ENCODE measurements at regions not wholly inside any gene's neighbourhood (a gene's known extent, or its start where the extent isn't known, plus 50 kb on each side); places are given as distances from the start of the nearest gene placed in this dataset.

- in situ Hi-C loops (cut with HindIII; ENCODE audit: low sequenced_read_pairs): no loop called here
Observed at GRCh38 chr10:2746638-2747037, 320.7 kb upstream of the PFKP start.

DNA sequence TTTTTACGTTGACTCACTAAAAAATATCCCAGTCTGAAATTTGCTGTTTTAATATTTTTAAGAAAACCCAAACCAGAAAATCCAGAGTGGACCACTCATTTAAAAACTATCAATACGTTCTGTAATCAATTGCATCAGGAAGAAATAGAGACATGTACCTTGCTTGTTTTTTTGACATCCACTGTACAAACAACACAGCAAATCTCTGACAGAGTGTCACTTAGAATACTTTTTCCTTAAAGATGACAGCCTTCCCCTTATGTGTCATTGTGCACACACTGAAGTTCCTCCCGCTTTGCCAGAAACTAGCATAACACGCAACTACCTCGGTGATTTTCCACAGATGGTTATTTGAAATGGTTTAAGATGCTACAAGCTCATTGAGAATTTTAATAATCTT, 321.7 kb upstream of the PFKP start:
- in situ Hi-C loops (cut with HindIII; ENCODE audit: low sequenced_read_pairs): no loop called here

- in situ Hi-C loops (cut with HindIII; ENCODE audit: low sequenced_read_pairs): no loop called here
Observed at GRCh38 chr10:2744547-2745200, 322.7 kb upstream of the PFKP start.

- in situ Hi-C loops (cut with HindIII; ENCODE audit: low sequenced_read_pairs): no loop called here
Observed at GRCh38 chr10:2734603-2735002, 332.7 kb upstream of the PFKP start.

DNA sequence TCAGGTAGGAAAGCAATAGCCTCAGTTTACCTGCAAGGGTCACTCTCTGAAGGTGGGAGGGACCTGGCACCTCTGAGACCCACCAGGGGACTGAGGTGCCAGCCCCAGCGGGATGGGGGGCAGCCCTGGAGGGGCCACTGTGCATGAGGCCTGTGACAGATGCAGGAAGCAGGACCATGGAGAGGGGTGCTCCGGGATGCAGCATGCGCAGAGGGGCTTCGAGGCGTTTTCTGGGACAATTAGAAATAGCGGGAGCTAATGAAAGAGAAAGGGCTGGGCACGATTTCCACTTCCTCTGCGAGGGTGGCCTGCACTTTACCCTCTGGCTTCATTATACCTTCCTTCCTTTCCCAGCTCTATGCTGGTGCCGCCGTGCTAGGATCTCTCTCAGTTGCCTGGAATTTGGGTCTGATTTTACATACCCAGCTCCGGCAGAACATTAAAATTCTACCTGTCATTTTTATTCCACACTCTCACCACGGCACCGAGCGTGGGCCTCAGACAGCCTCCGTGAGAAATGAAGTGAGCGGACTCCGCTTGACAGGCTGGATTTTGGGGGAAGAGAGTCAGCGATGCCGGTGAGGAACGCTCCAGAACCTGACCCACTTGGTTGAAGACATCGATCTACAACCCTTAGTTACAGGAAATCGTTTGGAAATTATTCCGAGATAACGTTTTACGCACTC, 333.9 kb upstream of the PFKP start:
- in situ Hi-C loops (cut with HindIII; ENCODE audit: low sequenced_read_pairs): no loop called here

- in situ Hi-C loops (cut with HindIII; ENCODE audit: low sequenced_read_pairs): no loop called here
Observed at GRCh38 chr10:2731940-2732339, 335.4 kb upstream of the PFKP start.

- in situ Hi-C loops (cut with HindIII; ENCODE audit: low sequenced_read_pairs): no loop called here
Observed at GRCh38 chr10:2729197-2729596, 338.2 kb upstream of the PFKP start.

GRCh38 chr10:2728087-2728486, 339.3 kb upstream of the PFKP start:
- in situ Hi-C loops (cut with HindIII; ENCODE audit: low sequenced_read_pairs): no loop called here

DNA sequence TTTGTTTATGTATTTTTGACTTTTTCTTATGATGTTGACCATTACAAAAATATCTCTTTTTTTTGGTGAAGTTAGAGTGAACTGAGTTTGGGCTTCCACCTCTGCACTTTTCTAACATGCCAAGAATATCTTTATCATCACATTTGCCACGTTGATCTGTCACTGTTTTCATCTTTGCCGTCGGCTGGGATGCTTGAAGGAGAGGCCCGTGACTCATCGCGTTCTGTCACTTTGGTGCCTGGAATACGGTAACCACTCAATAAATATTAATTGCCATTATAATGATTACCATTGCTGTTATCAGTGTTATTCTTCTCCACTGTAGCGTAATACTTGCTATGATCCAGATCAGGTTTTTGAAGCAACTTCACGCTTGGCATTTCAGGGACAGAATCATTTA, 350.8 kb upstream of the PFKP start:
- in situ Hi-C loops (cut with HindIII; ENCODE audit: low sequenced_read_pairs): no loop called here

- in situ Hi-C loops (cut with HindIII; ENCODE audit: low sequenced_read_pairs): no loop called here
Observed at GRCh38 chr10:2714597-2714996, 352.8 kb upstream of the PFKP start.

DNA sequence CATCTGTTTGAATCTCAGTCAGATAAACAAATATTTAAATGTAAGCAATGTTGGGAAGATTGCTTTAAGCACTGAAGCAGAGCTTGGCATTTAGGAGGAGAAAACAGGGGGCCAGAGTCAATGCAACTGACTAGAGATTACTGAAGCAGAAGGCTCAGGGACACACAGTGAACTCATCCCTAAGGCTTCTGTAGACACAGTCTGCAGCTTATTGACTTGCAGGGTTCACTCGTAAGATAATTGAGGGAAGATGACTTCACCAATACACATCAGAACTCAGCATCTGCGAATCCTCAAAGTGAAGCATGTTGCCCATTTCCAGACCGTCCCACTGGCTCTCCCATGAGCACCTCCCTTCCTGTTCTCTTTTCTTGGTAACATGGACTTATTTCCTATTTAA, 363.4 kb upstream of the PFKP start:
- in situ Hi-C loops (cut with HindIII; ENCODE audit: low sequenced_read_pairs): no loop called here

GRCh38 chr10:2701802-2702201, 365.5 kb upstream of the PFKP start:
- in situ Hi-C loops (cut with HindIII; ENCODE audit: low sequenced_read_pairs): no loop called here

DNA sequence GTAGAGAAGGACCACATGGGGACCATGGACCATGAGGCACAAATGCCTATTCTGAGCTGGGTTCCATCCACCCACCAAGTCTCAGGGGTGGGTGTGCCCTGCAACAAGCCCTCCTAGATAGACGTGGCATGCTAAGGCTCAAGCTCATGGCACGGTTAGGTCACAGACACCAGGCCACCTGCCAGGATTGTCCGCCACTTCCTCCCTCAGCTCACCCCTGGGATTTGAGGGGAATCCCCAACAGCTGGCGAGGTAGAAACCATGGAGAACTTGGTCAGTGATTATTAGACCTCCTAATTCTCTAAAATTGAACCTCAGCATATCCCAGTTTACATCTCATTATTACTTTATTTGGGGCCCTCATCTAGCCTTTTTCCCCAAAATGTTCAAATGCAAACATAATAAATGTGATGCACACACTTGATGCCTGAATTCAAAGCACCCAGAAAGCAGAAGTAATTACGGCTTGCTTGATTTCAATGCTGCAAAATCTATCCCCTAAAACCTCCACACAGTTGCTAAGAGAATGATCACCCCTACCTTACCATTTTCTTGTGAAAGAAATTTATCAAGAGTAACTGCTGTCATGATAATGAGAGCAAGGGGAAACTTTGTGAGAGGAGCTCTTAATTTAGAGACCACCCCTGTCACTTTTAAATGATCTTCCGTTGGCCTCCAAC, 366.6 kb upstream of the PFKP start:
- in situ Hi-C loops (cut with HindIII; ENCODE audit: low sequenced_read_pairs): no loop called here

GRCh38 chr10:2688958-2689357, 378.4 kb upstream of the PFKP start:
- in situ Hi-C loops (cut with HindIII; ENCODE audit: low sequenced_read_pairs): no loop called here

DNA sequence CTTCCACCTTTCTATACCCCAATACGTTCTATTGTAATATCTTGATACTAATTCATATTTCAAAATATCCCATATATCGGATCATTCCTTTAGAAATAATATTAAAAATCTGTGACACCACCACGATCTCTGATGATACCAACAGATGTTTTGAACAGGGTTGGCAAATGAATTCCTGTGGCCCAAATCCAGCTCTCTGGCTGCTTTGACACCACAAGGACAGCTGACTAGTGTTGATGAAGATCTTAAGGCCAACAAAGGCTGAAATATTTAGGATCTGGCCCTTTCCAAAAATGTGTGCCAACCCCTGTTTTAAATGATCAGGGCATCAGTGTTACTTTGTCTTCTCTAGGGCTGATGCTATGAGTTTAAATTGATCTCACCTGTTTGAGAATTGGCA, 380.7 kb upstream of the PFKP start:
- in situ Hi-C loops (cut with HindIII; ENCODE audit: low sequenced_read_pairs): no loop called here

GRCh38 chr10:2682491-2682890, 384.9 kb upstream of the PFKP start:
- in situ Hi-C loops (cut with HindIII; ENCODE audit: low sequenced_read_pairs): no loop called here

- in situ Hi-C loops (cut with HindIII; ENCODE audit: low sequenced_read_pairs): no loop called here
Observed at GRCh38 chr10:2681891-2682290, 385.5 kb upstream of the PFKP start.

- in situ Hi-C loops (cut with HindIII; ENCODE audit: low sequenced_read_pairs): no loop called here
Observed at GRCh38 chr10:2680821-2681220, 386.5 kb upstream of the PFKP start.

GRCh38 chr10:2679646-2680045, 387.7 kb upstream of the PFKP start:
- in situ Hi-C loops (cut with HindIII; ENCODE audit: low sequenced_read_pairs): no loop called here

GRCh38 chr10:2676455-2676854, 390.9 kb upstream of the PFKP start:
- in situ Hi-C loops (cut with HindIII; ENCODE audit: low sequenced_read_pairs): no loop called here

- in situ Hi-C loops (cut with HindIII; ENCODE audit: low sequenced_read_pairs): no loop called here
Observed at GRCh38 chr10:2674451-2674850, 392.9 kb upstream of the PFKP start.

DNA sequence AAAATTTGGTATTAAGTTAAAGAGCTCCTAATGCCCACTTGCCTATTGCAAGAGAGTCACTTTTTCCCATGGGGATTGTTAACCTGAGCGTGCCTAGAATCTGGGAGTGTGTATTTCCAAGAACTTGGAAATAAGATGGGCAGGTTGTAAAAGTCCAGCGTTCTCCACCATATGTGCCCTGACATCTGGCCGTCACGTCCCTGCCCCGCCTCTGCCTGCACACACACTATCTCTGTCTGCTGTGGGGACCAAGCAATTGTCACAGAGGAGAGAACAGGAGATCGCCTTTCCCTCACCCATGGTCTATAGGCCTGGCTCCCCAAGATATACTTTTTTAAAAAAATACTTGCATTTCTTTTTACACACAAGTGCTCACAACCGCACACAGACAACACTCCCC, 396.5 kb upstream of the PFKP start:
- in situ Hi-C loops (cut with HindIII; ENCODE audit: low sequenced_read_pairs): no loop called here
